Endometrial microvascular endothelial cells (primary cell): ENCODE measurements at regions not wholly inside any gene's neighbourhood (a gene's known extent, or its start where the extent isn't known, plus 50 kb on each side); places are given as distances from the start of the nearest gene placed in this dataset.

Experiments
- in situ Hi-C: cut with HindIII; loops from 2 replicates; pipeline ENCODE4 v1.10.0; 2017; ENCODE audit warnings: low sequenced_read_pairs, low pct_unique_long_range_greater_than_20kb; ENCODE audit errors: inconsistent ontology term

- in situ Hi-C loops: loop anchor here (25.0 kb wide), 1 partner anchor 109 kb away; no protein-coding TSS in a partner anchor
Measured at GRCh38 chr17:34527908-34528470, 51.4 kb upstream of the TMEM132E start.

GRCh38 chr17:34527136-34527907 is 52.1 kb upstream of the TMEM132E start:
- in situ Hi-C loops: loop anchor here (25.0 kb wide), 1 partner anchor 110 kb away; no protein-coding TSS in a partner anchor

GRCh38 chr17:34525651-34526050 is 53.7 kb upstream of the TMEM132E start:
- in situ Hi-C loops: loop anchor here (25.0 kb wide), 1 partner anchor 112 kb away; no protein-coding TSS in a partner anchor

GRCh38 chr17:34521955-34522354 is 57.4 kb upstream of the TMEM132E start:
- in situ Hi-C loops: no loop called here

- in situ Hi-C loops: no loop called here
Measured at GRCh38 chr17:34519282-34519681, 60.1 kb upstream of the TMEM132E start.

GRCh38 chr17:34517406-34517805 is 62.0 kb upstream of the TMEM132E start:
- in situ Hi-C loops: no loop called here

GRCh38 chr17:34511931-34512330 is 67.5 kb upstream of the TMEM132E start:
- in situ Hi-C loops: no loop called here

- in situ Hi-C loops: no loop called here
Measured at GRCh38 chr17:34511265-34511664, 68.1 kb upstream of the TMEM132E start.

GRCh38 chr17:34504814-34505484 is 74.4 kb upstream of the TMEM132E start:
- in situ Hi-C loops: no loop called here

GRCh38 chr17:34503528-34504195 is 75.7 kb upstream of the TMEM132E start:
- in situ Hi-C loops: no loop called here

- in situ Hi-C loops: no loop called here
Measured at GRCh38 chr17:34502426-34502825, 77.0 kb upstream of the TMEM132E start.

- in situ Hi-C loops: no loop called here
Measured at GRCh38 chr17:34499576-34499975, 79.8 kb upstream of the TMEM132E start.

- in situ Hi-C loops: no loop called here
Measured at GRCh38 chr17:34493917-34494316, 85.5 kb upstream of the TMEM132E start.

GRCh38 chr17:34487626-34488025 is 91.8 kb upstream of the TMEM132E start:
- in situ Hi-C loops: no loop called here

- in situ Hi-C loops: no loop called here
Measured at GRCh38 chr17:34486761-34487160, 92.6 kb upstream of the TMEM132E start.

- in situ Hi-C loops: no loop called here
Measured at GRCh38 chr17:34485999-34486398, 93.4 kb upstream of the TMEM132E start.

GRCh38 chr17:34484193-34484733 is 95.1 kb upstream of the TMEM132E start:
- in situ Hi-C loops: no loop called here

- in situ Hi-C loops: no loop called here
Measured at GRCh38 chr17:34482730-34483129, 96.7 kb upstream of the TMEM132E start.

GRCh38 chr17:34481779-34482178 is 97.6 kb upstream of the TMEM132E start:
- in situ Hi-C loops: no loop called here
